ENCODE measurements at regions not wholly inside any gene's neighbourhood (a gene's known extent, or its start where the extent isn't known, plus 50 kb on each side); places are given as distances from the start of the nearest gene placed in this dataset.

DNA sequence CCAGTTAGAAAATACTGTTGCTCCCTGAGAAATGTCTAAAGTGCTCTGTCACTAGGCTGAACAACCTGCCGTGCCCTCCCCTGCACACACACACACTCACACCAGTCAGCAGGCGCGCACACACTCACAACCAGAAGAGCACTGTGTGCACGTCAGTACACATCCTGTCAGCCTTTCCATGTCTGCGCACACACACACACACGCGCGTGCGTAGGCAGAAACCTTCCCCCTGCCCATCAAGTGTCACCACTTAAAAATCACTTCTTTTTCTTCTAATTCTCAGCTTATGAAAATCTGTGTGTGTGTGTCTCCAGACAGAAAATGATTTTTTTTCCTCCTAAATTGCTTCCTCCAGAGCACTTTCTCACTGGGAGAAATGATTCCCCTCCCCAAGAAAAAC lies 100.3 kb downstream of the EDN3 start:
- 56% methylated on average over 9 of the region's 9 CpGs for WGBS, 2 donors
- H3K9me3 ChIP-seq (ENCODE audit: control insufficient read depth in 2 of 2, insufficient read depth in 1 of 2, low read depth in 1 of 2, low read length in 1 of 2): no peaks in the 10 kb centered on the region
- no peak overlapping the region for H3K4me3 ChIP-seq (ENCODE audit: low read depth in 1 of 2, low read length in 2 of 2)
- no peak overlapping the region for H3K27ac ChIP-seq (ENCODE audit: low read depth in 2 of 2, low read length in 1 of 2)
- peaks cover 5 to 6% of the 10 kb centered on the region in 2 donors for H3K4me1 ChIP-seq (ENCODE audit: control insufficient read depth in 2 of 2, insufficient read depth in 2 of 2, low read length in 1 of 2)
- no peaks in the 10 kb centered on the region for H3K36me3 ChIP-seq (ENCODE audit: control insufficient read depth in 2 of 2, insufficient read depth in 2 of 2, low read length in 1 of 2)
- H3K27me3 ChIP-seq (ENCODE audit: control insufficient read depth in 1 of 2, insufficient read depth in 2 of 2, low read length in 2 of 2): no peaks in the 10 kb centered on the region

GRCh38 chr20:59402681-59403080 lies 102.3 kb downstream of the EDN3 start:
- Histone ChIP-seq H3K4me1 (ENCODE audit: control insufficient read depth in 2 of 2, insufficient read depth in 2 of 2, low read length in 1 of 2) (peaks cover 5 to 6% of the 10 kb centered on the region in 2 donors), H3K27ac (ENCODE audit: low read depth in 2 of 2, low read length in 1 of 2) (no peak overlapping the region), H3K4me3 (ENCODE audit: low read depth in 1 of 2, low read length in 2 of 2) (no peak overlapping the region), H3K36me3 (ENCODE audit: control insufficient read depth in 2 of 2, insufficient read depth in 2 of 2, low read length in 1 of 2) (no peaks in the 10 kb centered on the region), H3K27me3 (ENCODE audit: control insufficient read depth in 1 of 2, insufficient read depth in 2 of 2, low read length in 2 of 2) (no peaks in the 10 kb centered on the region), H3K9me3 (ENCODE audit: control insufficient read depth in 2 of 2, insufficient read depth in 1 of 2, low read depth in 1 of 2, low read length in 1 of 2) (no peaks in the 10 kb centered on the region)
- WGBS, 2 donors: 16 to 18% methylated on average over 9 of the region's 9 CpGs

DNA sequence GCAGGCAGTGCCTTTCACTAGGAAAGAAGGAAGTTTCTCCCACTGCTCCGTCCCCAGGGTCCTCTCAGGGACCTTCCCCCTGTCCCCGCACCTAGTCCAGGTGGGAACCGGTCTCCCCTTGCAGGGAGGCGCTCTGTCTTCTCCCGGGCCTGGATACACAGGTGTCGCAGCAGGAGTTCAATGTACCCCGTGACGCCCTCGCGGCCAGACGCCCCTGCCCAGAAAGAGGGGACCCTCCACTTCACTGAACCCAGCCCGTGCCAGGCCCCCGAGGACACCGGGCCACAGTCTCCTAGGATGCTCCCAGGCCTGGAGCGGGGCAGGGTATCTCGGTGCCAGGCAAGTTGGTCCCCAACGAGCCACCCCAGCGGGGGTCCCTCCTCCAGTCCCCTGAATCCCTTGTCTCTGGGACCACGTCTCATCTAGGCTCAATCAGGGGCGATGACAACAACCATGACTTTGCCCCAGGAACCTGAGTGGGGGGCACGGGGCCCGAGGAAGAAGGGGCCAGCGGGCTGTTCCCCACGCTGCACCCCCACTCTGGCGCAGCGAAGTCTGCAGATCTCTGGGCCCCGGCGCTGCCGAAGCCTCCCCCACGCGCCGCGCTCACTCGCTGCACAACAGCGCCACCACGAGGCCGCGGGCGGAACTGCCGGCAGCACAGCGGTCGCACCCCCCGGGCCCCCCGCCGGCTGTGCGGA lies 103.0 kb downstream of the EDN3 start:
- Histone ChIP-seq H3K27ac (ENCODE audit: low read depth in 2 of 2, low read length in 1 of 2) (no peak overlapping the region), H3K4me3 (ENCODE audit: low read depth in 1 of 2, low read length in 2 of 2) (peak overlapping the region in 1 of 2 donors; percentile 0), H3K27me3 (ENCODE audit: control insufficient read depth in 1 of 2, insufficient read depth in 2 of 2, low read length in 2 of 2) (no peaks in the 10 kb centered on the region), H3K4me1 (ENCODE audit: control insufficient read depth in 2 of 2, insufficient read depth in 2 of 2, low read length in 1 of 2) (peaks cover 5 to 6% of the 10 kb centered on the region in 2 donors), H3K36me3 (ENCODE audit: control insufficient read depth in 2 of 2, insufficient read depth in 2 of 2, low read length in 1 of 2) (no peaks in the 10 kb centered on the region), H3K9me3 (ENCODE audit: control insufficient read depth in 2 of 2, insufficient read depth in 1 of 2, low read depth in 1 of 2, low read length in 1 of 2) (no peaks in the 10 kb centered on the region)
- WGBS, 2 donors: 6 to 13% methylated on average over 44 to 46 of the region's 46 CpGs

DNA sequence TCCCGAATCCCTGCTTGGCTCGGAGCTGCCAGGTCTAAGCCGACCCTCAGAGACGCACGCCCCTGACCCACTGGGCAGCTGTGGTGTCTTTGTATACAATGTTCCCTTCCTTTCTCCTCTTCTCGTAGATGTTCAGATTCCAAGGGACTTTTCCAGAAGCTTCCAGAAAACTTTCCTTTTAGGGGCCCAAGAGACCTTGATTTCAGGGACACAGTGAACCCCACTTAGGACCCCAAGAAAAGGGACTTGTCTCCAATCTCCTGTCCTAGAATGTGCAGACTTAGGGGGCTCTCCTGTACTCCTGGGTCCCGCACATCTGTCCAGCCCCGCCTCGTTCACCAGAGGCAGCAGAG lies 103.5 kb downstream of the EDN3 start:
- H3K4me3 ChIP-seq (ENCODE audit: low read depth in 1 of 2, low read length in 2 of 2): peak overlapping the region in 1 of 2 donors; percentile 0

GRCh38 chr20:59404749-59405148 lies 104.3 kb downstream of the EDN3 start:
- H3K4me1 ChIP-seq (ENCODE audit: control insufficient read depth in 2 of 2, insufficient read depth in 2 of 2, low read length in 1 of 2): peaks cover 5 to 6% of the 10 kb centered on the region in 2 donors
- no peaks in the 10 kb centered on the region for H3K27me3 ChIP-seq (ENCODE audit: control insufficient read depth in 1 of 2, insufficient read depth in 2 of 2, low read length in 2 of 2)
- H3K9me3 ChIP-seq (ENCODE audit: control insufficient read depth in 2 of 2, insufficient read depth in 1 of 2, low read depth in 1 of 2, low read length in 1 of 2): no peaks in the 10 kb centered on the region
- no peak overlapping the region for H3K4me3 ChIP-seq (ENCODE audit: low read depth in 1 of 2, low read length in 2 of 2)
- H3K36me3 ChIP-seq (ENCODE audit: control insufficient read depth in 2 of 2, insufficient read depth in 2 of 2, low read length in 1 of 2): no peaks in the 10 kb centered on the region
- no peak overlapping the region for H3K27ac ChIP-seq (ENCODE audit: low read depth in 2 of 2, low read length in 1 of 2)
- WGBS, 2 donors: 73 to 77% methylated on average over 12 of the region's 12 CpGs

More for the DNA sequence above, 103.5 kb downstream of the EDN3 start:
- 24 to 28% methylated on average over 9 of the region's 9 CpGs for WGBS, 2 donors
- Histone ChIP-seq H3K9me3 (ENCODE audit: control insufficient read depth in 2 of 2, insufficient read depth in 1 of 2, low read depth in 1 of 2, low read length in 1 of 2) (no peaks in the 10 kb centered on the region), H3K27ac (ENCODE audit: low read depth in 2 of 2, low read length in 1 of 2) (no peak overlapping the region), H3K36me3 (ENCODE audit: control insufficient read depth in 2 of 2, insufficient read depth in 2 of 2, low read length in 1 of 2) (no peaks in the 10 kb centered on the region), H3K27me3 (ENCODE audit: control insufficient read depth in 1 of 2, insufficient read depth in 2 of 2, low read length in 2 of 2) (no peaks in the 10 kb centered on the region), H3K4me1 (ENCODE audit: control insufficient read depth in 2 of 2, insufficient read depth in 2 of 2, low read length in 1 of 2) (peaks cover 5 to 6% of the 10 kb centered on the region in 2 donors)

DNA sequence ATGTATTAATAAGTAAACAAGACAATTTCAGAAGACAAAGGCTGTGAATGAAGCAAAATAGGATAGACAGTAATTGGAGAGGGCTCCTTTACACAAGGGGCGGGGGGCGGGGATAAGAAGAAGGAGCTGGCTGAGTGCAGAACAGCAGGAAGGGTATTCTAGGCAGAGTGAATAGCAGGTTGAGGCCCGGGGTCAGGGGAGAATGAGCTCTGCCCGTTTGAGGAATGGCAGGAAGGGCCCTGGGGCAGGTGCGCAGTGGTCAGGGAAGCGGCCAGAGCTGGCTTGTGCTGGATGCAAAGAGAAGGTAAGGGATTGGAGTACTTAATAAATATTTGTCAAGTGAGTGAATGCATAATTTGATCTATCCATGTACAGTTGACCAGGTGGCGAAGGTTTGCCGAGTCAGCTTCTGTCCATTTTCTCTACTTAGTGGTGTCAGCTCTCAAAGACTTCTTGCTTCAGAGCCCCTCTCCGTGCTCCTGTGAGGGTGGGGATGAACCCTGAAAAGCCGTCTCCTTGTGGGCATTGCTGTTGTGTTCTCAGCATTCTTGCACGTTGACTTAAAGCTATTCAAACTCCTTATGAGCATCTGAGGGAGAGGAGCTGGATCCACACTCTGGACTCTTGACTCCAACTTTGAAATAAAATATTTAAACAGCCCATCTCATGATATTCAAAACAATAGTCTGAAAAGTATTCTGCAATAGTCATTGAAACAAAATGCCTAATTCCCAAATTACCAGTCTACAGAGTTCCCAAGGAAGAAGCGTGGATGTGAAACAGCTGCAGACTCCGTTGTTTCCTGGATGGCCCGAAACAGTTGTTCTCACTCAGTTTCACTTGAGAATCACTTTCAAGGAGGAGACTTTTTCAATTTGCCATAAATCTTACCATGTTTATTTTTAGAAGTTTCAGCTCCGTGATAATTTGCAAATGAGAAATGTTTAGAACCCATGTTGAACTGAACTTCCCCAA lies 105.1 kb downstream of the EDN3 start:
- Histone ChIP-seq H3K4me3 (ENCODE audit: low read depth in 1 of 2, low read length in 2 of 2) (no peak overlapping the region), H3K27me3 (ENCODE audit: control insufficient read depth in 1 of 2, insufficient read depth in 2 of 2, low read length in 2 of 2) (no peaks in the 10 kb centered on the region)
- WGBS, 2 donors: 64 to 68% methylated on average over 15 of the region's 15 CpGs

GRCh38 chr20:59406446-59406845 lies 106.0 kb downstream of the EDN3 start:
- H3K9me3 ChIP-seq (ENCODE audit: control insufficient read depth in 2 of 2, insufficient read depth in 1 of 2, low read depth in 1 of 2, low read length in 1 of 2): peaks cover 0 to 3% of the 10 kb centered on the region in 2 donors
- H3K4me3 ChIP-seq (ENCODE audit: low read depth in 1 of 2, low read length in 2 of 2): no peak overlapping the region
- 80 to 84% methylated on average over 4 of the region's 4 CpGs for WGBS, 2 donors
- no peak overlapping the region for H3K27ac ChIP-seq (ENCODE audit: low read depth in 2 of 2, low read length in 1 of 2)
- H3K36me3 ChIP-seq (ENCODE audit: control insufficient read depth in 2 of 2, insufficient read depth in 2 of 2, low read length in 1 of 2): no peaks in the 10 kb centered on the region
- H3K4me1 ChIP-seq (ENCODE audit: control insufficient read depth in 2 of 2, insufficient read depth in 2 of 2, low read length in 1 of 2): peaks cover 5 to 6% of the 10 kb centered on the region in 2 donors
- no peaks in the 10 kb centered on the region for H3K27me3 ChIP-seq (ENCODE audit: control insufficient read depth in 1 of 2, insufficient read depth in 2 of 2, low read length in 2 of 2)

More for the DNA sequence above, 105.1 kb downstream of the EDN3 start:
- H3K27ac ChIP-seq (ENCODE audit: low read depth in 2 of 2, low read length in 1 of 2): no peak overlapping the region
- H3K4me1 ChIP-seq (ENCODE audit: control insufficient read depth in 2 of 2, insufficient read depth in 2 of 2, low read length in 1 of 2): peaks cover 5 to 6% of the 10 kb centered on the region in 2 donors
- no peaks in the 10 kb centered on the region for H3K36me3 ChIP-seq (ENCODE audit: control insufficient read depth in 2 of 2, insufficient read depth in 2 of 2, low read length in 1 of 2)
- H3K9me3 ChIP-seq (ENCODE audit: control insufficient read depth in 2 of 2, insufficient read depth in 1 of 2, low read depth in 1 of 2, low read length in 1 of 2): no peaks in the 10 kb centered on the region

- 80 to 86% methylated on average over 17 of the region's 17 CpGs for WGBS, 2 donors
- Histone ChIP-seq H3K27me3 (ENCODE audit: control insufficient read depth in 1 of 2, insufficient read depth in 2 of 2, low read length in 2 of 2) (no peaks in the 10 kb centered on the region), H3K4me3 (ENCODE audit: low read depth in 1 of 2, low read length in 2 of 2) (no peak overlapping the region), H3K4me1 (ENCODE audit: control insufficient read depth in 2 of 2, insufficient read depth in 2 of 2, low read length in 1 of 2) (no peaks in the 10 kb centered on the region), H3K9me3 (ENCODE audit: control insufficient read depth in 2 of 2, insufficient read depth in 1 of 2, low read depth in 1 of 2, low read length in 1 of 2) (peaks cover 0 to 3% of the 10 kb centered on the region in 2 donors), H3K36me3 (ENCODE audit: control insufficient read depth in 2 of 2, insufficient read depth in 2 of 2, low read length in 1 of 2) (no peaks in the 10 kb centered on the region), H3K27ac (ENCODE audit: low read depth in 2 of 2, low read length in 1 of 2) (no peak overlapping the region)
Observed at GRCh38 chr20:59411170-59411569, 110.8 kb downstream of the EDN3 start.

- WGBS, 2 donors: 78 to 86% methylated on average over 7 of the region's 7 CpGs
- no peaks in the 10 kb centered on the region for H3K27me3 ChIP-seq (ENCODE audit: control insufficient read depth in 1 of 2, insufficient read depth in 2 of 2, low read length in 2 of 2)
Observed at GRCh38 chr20:59411589-59411988, 111.2 kb downstream of the EDN3 start.

More at GRCh38 chr20:59411589-59411988, 111.2 kb downstream of the EDN3 start:
- Histone ChIP-seq H3K36me3 (ENCODE audit: control insufficient read depth in 2 of 2, insufficient read depth in 2 of 2, low read length in 1 of 2) (no peaks in the 10 kb centered on the region), H3K4me1 (ENCODE audit: control insufficient read depth in 2 of 2, insufficient read depth in 2 of 2, low read length in 1 of 2) (no peaks in the 10 kb centered on the region), H3K9me3 (ENCODE audit: control insufficient read depth in 2 of 2, insufficient read depth in 1 of 2, low read depth in 1 of 2, low read length in 1 of 2) (peaks cover 0 to 3% of the 10 kb centered on the region in 2 donors), H3K4me3 (ENCODE audit: low read depth in 1 of 2, low read length in 2 of 2) (no peak overlapping the region), H3K27ac (ENCODE audit: low read depth in 2 of 2, low read length in 1 of 2) (no peak overlapping the region)
